Endothelial cell of umbilical vein (primary cell): ENCODE measurements at regions not wholly inside any gene's neighbourhood (a gene's known extent, or its start where the extent isn't known, plus 50 kb on each side); places are given as distances from the start of the nearest gene placed in this dataset.

Source experiments
- BruUV-seq: library from RNA; stranded (reverse); fragments of 400-500 nt; replicated peaks from 2 replicates; lab custom pipeline; 2021; lab: Mats Ljungman, UMichigan
- CTCF ChIA-PET: fragments of 300-600, 350-600 bp; sonication (Branson Sonifier 250); formaldehyde crosslinking; loops from one replicate; lab custom pipeline; 2021; ENCODE audit warnings: antibody characterized with exemption, inconsistent platforms; lab: Charles Lee
- POLR2A ChIA-PET: fragments of 300-600, 350-600 bp; sonication (Branson Sonifier 250); formaldehyde crosslinking; loops from one replicate; lab custom pipeline; 2021; ENCODE audit warnings: antibody characterized with exemption, inconsistent platforms; lab: Charles Lee
- DNase-seq: peaks from one replicate; pipeline ENCODE4 v3.0.0-alpha.2; 2011; ENCODE audit warnings: low read depth, low spot score
- FAIRE-seq: peaks from 2 replicates; lab custom pipeline; 2011; peaks lifted over from hg19 to GRCh38; lab: Jason Lieb, UNC
- H2AFZ ChIP-seq: 2 replicates; pipeline ENCODE4 v1.6.0; 2012; ENCODE audit warnings: low read depth, low read length, control low read depth, inconsistent platforms
- H3K27ac ChIP-seq: 2 replicates; pipeline ENCODE4 v1.5.1; 2011; ENCODE audit warnings: low read depth, mild to moderate bottlenecking, control low read depth, low read length, moderate library complexity; ENCODE audit not compliant: insufficient read depth
- H3K27me3 ChIP-seq, 2 experiments: 2 replicates each; pipeline versions ENCODE4 v1.6.0 to v1.6.1; 2011; ENCODE audit warnings: low read length in 2 of 2, mixed read lengths in 1 of 2; ENCODE audit not compliant: control insufficient read depth in 2 of 2, insufficient read depth in 2 of 2
- H3K36me3 ChIP-seq, 2 experiments: 2 replicates in 1 of 2; 3 replicates in 1 of 2; pipeline ENCODE4 v1.5.1; 2011; ENCODE audit warnings: low read length in 2 of 2, mild to moderate bottlenecking in 1 of 2, moderate library complexity in 1 of 2; ENCODE audit not compliant: control insufficient read depth in 2 of 2, insufficient read depth in 2 of 2; ENCODE audit errors: extremely low read depth in 1 of 2
- H3K4me1 ChIP-seq: 3 replicates; pipeline ENCODE4 v1.5.1; 2011; ENCODE audit warnings: mild to moderate bottlenecking, low read length; ENCODE audit not compliant: control insufficient read depth, insufficient read depth; ENCODE audit errors: extremely low read depth
- H3K4me2 ChIP-seq: 2 replicates; pipeline ENCODE4 v1.6.1; 2011; ENCODE audit warnings: low read length, control low read depth, mixed read lengths; ENCODE audit not compliant: insufficient read depth
- H3K4me3 ChIP-seq, 3 experiments: fragments of 200-600 bp in 1 of 3; sonication (generic), shearing (Covaris generic) in 1 of 3; replicated peaks in 1 of 3; 2 replicates each; pipeline ENCODE4 v1.5.1; 2011 to 2016; ENCODE audit warnings: control low read depth in 3 of 3, low read length in 3 of 3, mild to moderate bottlenecking in 2 of 3, inconsistent platforms in 1 of 3, low read depth in 1 of 3, moderate library complexity in 1 of 3; ENCODE audit not compliant: insufficient read depth in 1 of 3
- H3K79me2 ChIP-seq: 2 replicates; pipeline ENCODE4 v1.6.0; 2012; ENCODE audit warnings: low read length, inconsistent platforms; ENCODE audit not compliant: control insufficient read depth, insufficient read depth
- H3K9ac ChIP-seq: replicated peaks from 2 replicates; pipeline ENCODE3; 2011; ENCODE audit warnings: low read length, control low read depth; ENCODE audit not compliant: insufficient read depth; ENCODE audit errors: extremely low read depth
- H3K9me1 ChIP-seq: replicated peaks from 3 replicates; pipeline ENCODE4 v1.6.0; 2011; ENCODE audit warnings: mild to moderate bottlenecking, low read length; ENCODE audit not compliant: control insufficient read depth, insufficient read depth; ENCODE audit errors: extremely low read depth
- H3K9me3 ChIP-seq: replicated peaks from 2 replicates; pipeline ENCODE4 v1.5.1; 2012; ENCODE audit warnings: low read length, inconsistent platforms; ENCODE audit not compliant: control insufficient read depth, insufficient read depth
- H4K20me1 ChIP-seq: replicated peaks from 2 replicates; pipeline ENCODE3; 2011; ENCODE audit warnings: mild to moderate bottlenecking, low read length; ENCODE audit not compliant: control insufficient read depth, insufficient read depth; ENCODE audit errors: extremely low read depth
- EZH2 ChIP-seq: IDR thresholded peaks from 2 replicates; pipeline ENCODE4 v1.6.1; 2012; ENCODE audit warnings: borderline replicate concordance, low read depth, mild to moderate bottlenecking, moderate library complexity, low read length, inconsistent platforms; ENCODE audit not compliant: severe bottlenecking
- FOS ChIP-seq: IDR thresholded peaks from 2 replicates; pipeline ENCODE4 v1.6.1; 2011; ENCODE audit warnings: mild to moderate bottlenecking, low read length, moderate library complexity, borderline replicate concordance; ENCODE audit not compliant: insufficient read depth
- GATA2 ChIP-seq: IDR thresholded peaks from 2 replicates; pipeline ENCODE4 v1.7.0; 2011; ENCODE audit warnings: low read depth, mild to moderate bottlenecking, moderate library complexity, mixed read lengths, low read length; ENCODE audit not compliant: insufficient read length, insufficient read depth
- JUN ChIP-seq: IDR thresholded peaks from 2 replicates; pipeline ENCODE4 v1.6.1; 2011; ENCODE audit warnings: borderline replicate concordance, low read depth; ENCODE audit not compliant: insufficient read length, insufficient read depth
- MYC ChIP-seq: IDR thresholded peaks from one replicate; pipeline ENCODE4 v1.6.1; 2011; ENCODE audit warnings: mild to moderate bottlenecking, low read depth, low read length
- POLR2A ChIP-seq: IDR thresholded peaks from 2 replicates; pipeline ENCODE4 v1.6.1; 2012; ENCODE audit warnings: low read depth, mild to moderate bottlenecking, control low read depth, low read length
- POLR2AphosphoS5 ChIP-seq: IDR thresholded peaks from 2 replicates; pipeline ENCODE4 v1.6.1; 2012; ENCODE audit warnings: low read depth, mild to moderate bottlenecking, control low read depth, low read length, moderate library complexity; ENCODE audit not compliant: insufficient read depth
- dilution Hi-C: fragments of 300-500 bp; cut with MboI; formaldehyde crosslinking; loops from one replicate; pipeline ENCODE4 v1.15.0; 2019; ENCODE audit warnings: low sequenced_read_pairs; ENCODE audit not compliant: extremely low pct_ligation_motif_present
- intact Hi-C: fragments of 100-400 bp; cut with micrococcal nuclease; formaldehyde crosslinking; loops from one replicate; pipeline ENCODE4 v1.10.0; 2022
- TF ChIP-seq, protein P1 (sequence below): IDR thresholded peaks from 2 replicates; pipeline ENCODE4 v1.6.1; 2011; ENCODE audit not compliant: insufficient read depth, insufficient read length
- TF ChIP-seq, protein P2 (sequence below), 2 donors: IDR thresholded peaks; 1 replicate in 1 of 2; 2 replicates in 1 of 2; pipeline ENCODE4 v1.5.1; 2011; ENCODE audit warnings: low read length in 2 of 2, mild to moderate bottlenecking in 2 of 2, moderate library complexity in 2 of 2, control low read depth in 1 of 2, inconsistent platforms in 1 of 2, low read depth in 1 of 2; ENCODE audit not compliant: insufficient read depth in 1 of 2; ENCODE audit errors: extremely low read depth in 1 of 2

DNA sequence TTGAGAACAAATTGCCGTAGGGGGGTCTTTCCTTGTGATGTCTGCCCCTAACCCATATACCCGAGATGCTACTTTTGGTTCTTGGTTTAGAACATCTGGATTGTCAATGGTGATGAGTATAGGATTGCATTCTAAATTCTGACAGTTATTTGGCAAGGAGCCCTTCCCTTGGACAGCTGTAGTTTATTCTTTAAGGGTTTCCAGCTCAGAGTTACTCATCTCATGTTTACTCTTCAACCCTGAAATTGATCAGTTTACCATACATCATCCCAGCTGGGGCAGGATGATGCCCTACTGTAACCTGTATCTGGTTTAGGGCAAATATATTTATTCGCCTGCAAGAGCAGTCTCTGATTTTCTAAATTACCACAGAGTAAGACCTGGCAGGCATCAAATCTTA is 85.7 kb upstream of the XCR1 start:
- Histone ChIP-seq H3K4me2 (no peak overlapping the region), H3K4me1 (no peaks in the 10 kb centered on the region), H3K9me3 (no peaks in the 10 kb centered on the region), H3K79me2 (no peaks in the 10 kb centered on the region), H3K9me1 (no peaks in the 10 kb centered on the region), H3K27me3 (no peaks in the 10 kb centered on the region), H3K9ac (no peak overlapping the region), H3K27ac (no peak overlapping the region), H2AFZ (no peak overlapping the region), H4K20me1 (no peaks in the 10 kb centered on the region), H3K4me3 (no peak overlapping the region), H3K36me3 (no peaks in the 10 kb centered on the region)
- FAIRE-seq (no peak), DNase-seq (no peak)
- dilution Hi-C loops = no loop called here
- no TSS peak for BruUV-seq
- POLR2A ChIA-PET = no interaction called here
- TF ChIP-seq POLR2AphosphoS5 (no peak), GATA2 (no peak), EZH2 (no peak), FOS (no peak), JUN (no peak), MYC (no peak), POLR2A (no peak)
- TF ChIP-seq, protein P1, sequence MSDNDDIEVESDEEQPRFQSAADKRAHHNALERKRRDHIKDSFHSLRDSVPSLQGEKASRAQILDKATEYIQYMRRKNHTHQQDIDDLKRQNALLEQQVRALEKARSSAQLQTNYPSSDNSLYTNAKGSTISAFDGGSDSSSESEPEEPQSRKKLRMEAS = no peak
- TF ChIP-seq, protein P2, sequence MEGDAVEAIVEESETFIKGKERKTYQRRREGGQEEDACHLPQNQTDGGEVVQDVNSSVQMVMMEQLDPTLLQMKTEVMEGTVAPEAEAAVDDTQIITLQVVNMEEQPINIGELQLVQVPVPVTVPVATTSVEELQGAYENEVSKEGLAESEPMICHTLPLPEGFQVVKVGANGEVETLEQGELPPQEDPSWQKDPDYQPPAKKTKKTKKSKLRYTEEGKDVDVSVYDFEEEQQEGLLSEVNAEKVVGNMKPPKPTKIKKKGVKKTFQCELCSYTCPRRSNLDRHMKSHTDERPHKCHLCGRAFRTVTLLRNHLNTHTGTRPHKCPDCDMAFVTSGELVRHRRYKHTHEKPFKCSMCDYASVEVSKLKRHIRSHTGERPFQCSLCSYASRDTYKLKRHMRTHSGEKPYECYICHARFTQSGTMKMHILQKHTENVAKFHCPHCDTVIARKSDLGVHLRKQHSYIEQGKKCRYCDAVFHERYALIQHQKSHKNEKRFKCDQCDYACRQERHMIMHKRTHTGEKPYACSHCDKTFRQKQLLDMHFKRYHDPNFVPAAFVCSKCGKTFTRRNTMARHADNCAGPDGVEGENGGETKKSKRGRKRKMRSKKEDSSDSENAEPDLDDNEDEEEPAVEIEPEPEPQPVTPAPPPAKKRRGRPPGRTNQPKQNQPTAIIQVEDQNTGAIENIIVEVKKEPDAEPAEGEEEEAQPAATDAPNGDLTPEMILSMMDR (IDR thresholded peaks at IDR 0.05; ENCODE audit: extremely low read depth in 1 of 2, insufficient read depth in 1 of 2, low read depth in 1 of 2, low read length in 2 of 2) = no peak
- CTCF ChIA-PET = no interaction called here
- intact Hi-C loops = no loop called here
